ENCODE measurements at regions not wholly inside any gene's neighbourhood (a gene's known extent, or its start where the extent isn't known, plus 50 kb on each side); places are given as distances from the start of the nearest gene placed in this dataset.

GRCh38 chr16:72722552-72722951, 325.4 kb downstream of the ZFHX3 start:
- TF ChIP-seq CTCF (IDR thresholded peaks at IDR 0.05; ENCODE audit: insufficient read depth, low read length), result no peak
- no peak for TF ChIP-seq POLR2AphosphoS5 (IDR thresholded peaks at IDR 0.05; ENCODE audit: low read depth)
- no peak for TF ChIP-seq GABPA (IDR thresholded peaks at IDR 0.05; ENCODE audit: low read depth)
- no peak for TF ChIP-seq REST (IDR thresholded peaks at IDR 0.05; ENCODE audit: insufficient replicate concordance, low read depth)
- no peak for DNase-seq (ENCODE audit: low read depth in 1 of 2, low spot score in 1 of 2)
- Histone ChIP-seq H3K27me3 (ENCODE audit: insufficient read depth, poor library complexity, severe bottlenecking) (no peaks in the 10 kb centered on the region), H3K4me3 (replicated peaks; ENCODE audit: insufficient read depth, low read length) (no peak overlapping the region), H3K27ac (replicated peaks) (no peak overlapping the region)

- Histone ChIP-seq H3K4me3 (replicated peaks; ENCODE audit: insufficient read depth, low read length) (no peak overlapping the region), H3K27me3 (ENCODE audit: insufficient read depth, poor library complexity, severe bottlenecking) (no peaks in the 10 kb centered on the region), H3K27ac (replicated peaks) (no peak overlapping the region)
- no peak for DNase-seq (ENCODE audit: low read depth in 1 of 2, low spot score in 1 of 2)
- no peak for TF ChIP-seq SPI1 (IDR thresholded peaks at IDR 0.05; ENCODE audit: borderline replicate concordance, low read depth)
- TF ChIP-seq REST (IDR thresholded peaks at IDR 0.05; ENCODE audit: insufficient replicate concordance, low read depth), result no peak
- TF ChIP-seq GABPA (IDR thresholded peaks at IDR 0.05; ENCODE audit: low read depth), result no peak
- no peak for TF ChIP-seq CTCF (IDR thresholded peaks at IDR 0.05; ENCODE audit: insufficient read depth, low read length)
- TF ChIP-seq POLR2AphosphoS5 (IDR thresholded peaks at IDR 0.05; ENCODE audit: low read depth), result no peak
These were observed 325.9 kb downstream of the ZFHX3 start for GRCh38 chr16:72721981-72722380.

GRCh38 chr16:72715267-72715666, 332.7 kb downstream of the ZFHX3 start:
- TF ChIP-seq SPI1 (IDR thresholded peaks at IDR 0.05; ENCODE audit: borderline replicate concordance, low read depth), result no peak
- TF ChIP-seq GABPA (IDR thresholded peaks at IDR 0.05; ENCODE audit: low read depth), result no peak
- no peak for TF ChIP-seq REST (IDR thresholded peaks at IDR 0.05; ENCODE audit: insufficient replicate concordance, low read depth)
- TF ChIP-seq POLR2AphosphoS5 (IDR thresholded peaks at IDR 0.05; ENCODE audit: low read depth), result no peak
- TF ChIP-seq CTCF (IDR thresholded peaks at IDR 0.05; ENCODE audit: insufficient read depth, low read length), result no peak
- H3K27me3 ChIP-seq (ENCODE audit: insufficient read depth, poor library complexity, severe bottlenecking), result no peaks in the 10 kb centered on the region
- H3K27ac ChIP-seq (replicated peaks), result no peak overlapping the region
- H3K4me3 ChIP-seq (replicated peaks; ENCODE audit: insufficient read depth, low read length), result no peak overlapping the region
- DNase-seq (ENCODE audit: low read depth in 1 of 2, low spot score in 1 of 2), result no peak

Measured in HL-60 (cell line).